ENCODE measurements at regions not wholly inside any gene's neighbourhood (a gene's known extent, or its start where the extent isn't known, plus 50 kb on each side); places are given as distances from the start of the nearest gene placed in this dataset.

DNA sequence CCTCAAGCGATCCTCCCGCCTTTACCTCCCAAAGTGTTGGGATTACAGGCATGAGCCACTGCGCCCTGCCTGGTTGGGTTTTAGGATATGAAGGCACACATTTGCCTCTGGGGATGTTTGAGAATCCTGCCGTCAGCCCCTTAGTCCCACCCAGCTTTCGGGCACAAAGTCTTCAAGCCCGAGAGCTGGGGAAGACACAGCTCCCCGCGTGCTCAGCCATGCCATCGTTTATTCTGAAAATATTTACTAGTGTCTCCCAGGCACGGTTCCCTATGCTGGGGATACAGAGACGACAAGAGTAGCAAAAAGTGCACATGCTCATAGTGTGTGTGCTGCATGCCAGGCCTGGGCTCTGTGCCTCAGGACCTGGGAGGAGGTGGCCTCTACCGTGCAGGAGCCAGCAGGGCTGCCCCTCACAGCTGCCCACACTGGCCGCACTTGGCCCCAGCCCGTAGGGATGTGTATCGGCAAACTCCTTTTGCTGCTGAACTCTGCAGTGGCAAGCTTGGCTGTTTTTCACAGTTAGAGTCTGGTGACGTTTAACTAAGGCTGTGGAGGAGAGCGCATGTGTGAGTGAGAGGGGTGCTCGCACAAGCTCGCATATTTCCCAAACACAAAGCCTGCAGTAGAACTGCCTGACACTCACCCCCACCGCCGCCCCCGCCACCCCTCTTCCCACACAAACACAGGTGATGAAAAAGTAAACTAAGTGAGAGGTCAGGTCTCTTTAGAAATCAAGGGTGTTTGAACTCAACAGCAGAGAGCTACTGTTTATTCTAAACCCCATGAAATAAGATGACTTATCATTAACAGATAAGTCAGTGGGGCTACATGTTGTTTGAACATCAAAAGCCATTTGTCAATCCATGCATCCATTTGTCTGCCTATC is 266.4 kb downstream of the MRTFB start:
- no CpG with 5 or more reads among the region's 22 CpGs for WGBS (ENCODE audit: extremely low coverage, insufficient read length, low lambda C conversion rate)
- Histone ChIP-seq H2BK12ac (ENCODE audit: insufficient read length, low read depth, low read length) (no peak overlapping the region), H4K91ac (ENCODE audit: insufficient read length, low read depth, low read length) (no peak overlapping the region), H3K9me3 (ENCODE audit: control insufficient read depth, low read depth, low read length) (no peaks in the 10 kb centered on the region), H3K9ac (ENCODE audit: extremely low read depth, insufficient read length, low read length) (no peak overlapping the region), H3K4me2 (ENCODE audit: insufficient read depth, insufficient read length, low read length) (no peak overlapping the region), H3K4me1 (ENCODE audit: insufficient read depth, low read length) (no peaks in the 10 kb centered on the region), H2BK5ac (ENCODE audit: insufficient read length, low read length) (no peak overlapping the region), H2BK120ac (ENCODE audit: low read depth, low read length, poor library complexity, severe bottlenecking) (no peak overlapping the region), H3K14ac (ENCODE audit: insufficient read depth, low read length) (no peak overlapping the region; the same call in 1 of the 2 replicates), H3K23me2 (ENCODE audit: insufficient read length, low read depth, low read length, poor library complexity, severe bottlenecking) (no peaks in the 10 kb centered on the region), H3K56ac (ENCODE audit: insufficient read length, low read depth, low read length) (no peak overlapping the region), H2AK5ac (ENCODE audit: insufficient read length, low read length) (no peak overlapping the region), H2BK20ac (ENCODE audit: low read depth, low read length, poor library complexity, severe bottlenecking) (no peak overlapping the region), H3K79me2 (ENCODE audit: insufficient read depth, low read length) (no peaks in the 10 kb centered on the region), H3K23ac (ENCODE audit: insufficient read length, low read depth, low read length) (no peak overlapping the region), H3T11ph (ENCODE audit: low read length) (no peak overlapping the region), H4K8ac (replicated peaks; ENCODE audit: insufficient read length, low read depth, low read length) (no peak overlapping the region), H3K18ac (ENCODE audit: insufficient read length, low read depth, low read length) (no peak overlapping the region), H4K20me1 (ENCODE audit: control insufficient read depth, insufficient read depth, insufficient read length) (no peaks in the 10 kb centered on the region), H3K27me3 (ENCODE audit: insufficient read depth, low read length) (no peaks in the 10 kb centered on the region), H4K5ac (ENCODE audit: insufficient read length, low read depth, low read length) (no peak overlapping the region), H2AFZ (ENCODE audit: low read length) (no peak overlapping the region), H2BK15ac (ENCODE audit: low read depth, low read length) (no peak overlapping the region), H3K27ac (ENCODE audit: insufficient read length, low read depth, low read length) (no peak overlapping the region), H3K4ac (ENCODE audit: low read depth, low read length) (no peak overlapping the region), H3K79me1 (ENCODE audit: insufficient read depth, low read depth, low read length, poor library complexity, severe bottlenecking) (no peaks in the 10 kb centered on the region)
- no peak for DNase-seq
- Mint-ChIP-seq H3K36me3 (ENCODE audit: insufficient read depth in 1 of 3, low read depth in 3 of 3) (peaks cover 2 to 9% (median 2%) of the 10 kb centered on the region in 3 experiments; a peak in 4 of 7 replicates), H3K4me3 (no peak overlapping the region), H3K27ac (no peak overlapping the region), H3K27me3 (ENCODE audit: low read depth) (peaks cover 5% of the 10 kb centered on the region), H3K4me1 (peaks cover 0 to 4% of the 10 kb centered on the region in 2 experiments; a peak in 1 of 4 replicates), H3K9me3 (peaks cover 10 to 11% of the 10 kb centered on the region in 2 experiments; a peak in 4 of 5 replicates)
- TF ChIP-seq, protein P1, sequence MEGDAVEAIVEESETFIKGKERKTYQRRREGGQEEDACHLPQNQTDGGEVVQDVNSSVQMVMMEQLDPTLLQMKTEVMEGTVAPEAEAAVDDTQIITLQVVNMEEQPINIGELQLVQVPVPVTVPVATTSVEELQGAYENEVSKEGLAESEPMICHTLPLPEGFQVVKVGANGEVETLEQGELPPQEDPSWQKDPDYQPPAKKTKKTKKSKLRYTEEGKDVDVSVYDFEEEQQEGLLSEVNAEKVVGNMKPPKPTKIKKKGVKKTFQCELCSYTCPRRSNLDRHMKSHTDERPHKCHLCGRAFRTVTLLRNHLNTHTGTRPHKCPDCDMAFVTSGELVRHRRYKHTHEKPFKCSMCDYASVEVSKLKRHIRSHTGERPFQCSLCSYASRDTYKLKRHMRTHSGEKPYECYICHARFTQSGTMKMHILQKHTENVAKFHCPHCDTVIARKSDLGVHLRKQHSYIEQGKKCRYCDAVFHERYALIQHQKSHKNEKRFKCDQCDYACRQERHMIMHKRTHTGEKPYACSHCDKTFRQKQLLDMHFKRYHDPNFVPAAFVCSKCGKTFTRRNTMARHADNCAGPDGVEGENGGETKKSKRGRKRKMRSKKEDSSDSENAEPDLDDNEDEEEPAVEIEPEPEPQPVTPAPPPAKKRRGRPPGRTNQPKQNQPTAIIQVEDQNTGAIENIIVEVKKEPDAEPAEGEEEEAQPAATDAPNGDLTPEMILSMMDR (conservative IDR thresholded peaks at IDR 0.05): no peak

Measured in H9 (cell line).